CD14-positive monocyte (primary cell): ENCODE measurements at regions not wholly inside any gene's neighbourhood (a gene's known extent, or its start where the extent isn't known, plus 50 kb on each side); places are given as distances from the start of the nearest gene placed in this dataset.

Source experiments
- DNase-seq, 3 donors: peaks; one replicate each; pipeline ENCODE4 v3.0.0-alpha.2; 2011 to 2022
- H2AFZ ChIP-seq: 2 replicates; pipeline ENCODE4 v1.6.0; 2012; ENCODE audit warnings: mild to moderate bottlenecking, low read depth, low read length, inconsistent platforms; ENCODE audit not compliant: insufficient read depth, poor library complexity, severe bottlenecking
- H3K27ac ChIP-seq, 2 donors: 1 replicate in 1 of 2; 2 replicates in 1 of 2; pipeline ENCODE4 v1.5.1; 2012 to 2013; ENCODE audit warnings: low read length in 2 of 2, control low read depth in 1 of 2, inconsistent platforms in 1 of 2, low read depth in 1 of 2, mild to moderate bottlenecking in 1 of 2
- H3K27me3 ChIP-seq, 2 donors: one replicate each; pipeline versions ENCODE4 v1.6.0 to v1.6.1; 2011 to 2013; ENCODE audit warnings: low read length in 2 of 2; ENCODE audit not compliant: control insufficient read depth in 2 of 2, insufficient read depth in 2 of 2
- H3K36me3 ChIP-seq, 2 donors: replicated peaks in 1 of 2; 1 replicate in 1 of 2; 2 replicates in 1 of 2; pipeline versions ENCODE4 v1.5.1 to v1.6.1; 2012 to 2013; ENCODE audit warnings: low read length in 2 of 2, control low read depth in 1 of 2, inconsistent platforms in 1 of 2, mild to moderate bottlenecking in 1 of 2; ENCODE audit not compliant: insufficient read depth in 2 of 2, control insufficient read depth in 1 of 2
- H3K4me1 ChIP-seq, 2 donors: 1 replicate in 1 of 2; 2 replicates in 1 of 2; pipeline versions ENCODE4 v1.5.1 to v1.6.1; 2012 to 2013; ENCODE audit warnings: low read length in 2 of 2, control low read depth in 1 of 2, inconsistent platforms in 1 of 2, mild to moderate bottlenecking in 1 of 2, moderate library complexity in 1 of 2; ENCODE audit not compliant: insufficient read depth in 2 of 2, control insufficient read depth in 1 of 2
- H3K4me2 ChIP-seq: replicated peaks from 2 replicates; pipeline ENCODE3; 2012; ENCODE audit warnings: low read length, moderate library complexity, mild to moderate bottlenecking; ENCODE audit not compliant: poor library complexity, severe bottlenecking; ENCODE audit errors: extremely low read depth
- H3K4me3 ChIP-seq, 3 experiments: fragments of 200-600 bp in 1 of 3; sonication (generic) in 1 of 3; replicated peaks in 1 of 3; 1 replicate in 2 of 3; 2 replicates in 1 of 3; pipeline ENCODE4 v1.5.1; 2011 to 2013; ENCODE audit warnings: low read length in 3 of 3, mild to moderate bottlenecking in 3 of 3, control low read depth in 2 of 3, low read depth in 2 of 3, inconsistent platforms in 1 of 3, moderate library complexity in 1 of 3
- H3K79me2 ChIP-seq: 2 replicates; pipeline ENCODE4 v1.6.0; 2012; ENCODE audit warnings: mild to moderate bottlenecking, control low read depth, inconsistent platforms, low read length, moderate library complexity; ENCODE audit not compliant: insufficient read depth
- H3K9ac ChIP-seq: 2 replicates; pipeline ENCODE4 v1.6.0; 2017; ENCODE audit warnings: low read length, mild to moderate bottlenecking; ENCODE audit not compliant: insufficient read depth, poor library complexity, severe bottlenecking
- H3K9me3 ChIP-seq, 2 donors: replicated peaks in 1 of 2; 1 replicate in 1 of 2; 2 replicates in 1 of 2; pipeline versions ENCODE4 v1.5.1 to v1.6.1; 2012 to 2013; ENCODE audit warnings: low read length in 2 of 2, control low read depth in 1 of 2; ENCODE audit not compliant: control insufficient read depth in 1 of 2, insufficient read depth in 1 of 2
- H4K20me1 ChIP-seq: 2 replicates; pipeline ENCODE4 v1.6.0; 2012; ENCODE audit warnings: mild to moderate bottlenecking, low read length, control low read depth, moderate library complexity; ENCODE audit not compliant: insufficient read depth
- H3K27ac Mint-ChIP-seq, 7 donors: one replicate each; pipeline ENCODE4 v1.8.0; 2020; ENCODE audit warnings: mild to moderate bottlenecking in 7 of 7, mixed read lengths in 7 of 7, moderate library complexity in 6 of 7, inconsistent platforms in 2 of 7
- H3K27me3 Mint-ChIP-seq, 3 donors: one replicate each; pipeline ENCODE4 v1.8.0; 2021 to 2022; ENCODE audit warnings: low read depth in 3 of 3, mild to moderate bottlenecking in 3 of 3, mixed read lengths in 3 of 3, moderate library complexity in 3 of 3, inconsistent platforms in 1 of 3
- H3K36me3 Mint-ChIP-seq, 2 donors: one replicate each; pipeline ENCODE4 v1.8.0; 2020; ENCODE audit warnings: mixed read lengths in 2 of 2, inconsistent platforms in 1 of 2, mild to moderate bottlenecking in 1 of 2
- H3K4me1 Mint-ChIP-seq: one replicate; pipeline ENCODE4 v1.8.0; 2020; ENCODE audit warnings: mild to moderate bottlenecking, mixed read lengths
- H3K4me3 Mint-ChIP-seq, 2 donors: one replicate each; pipeline ENCODE4 v1.8.0; 2020; ENCODE audit warnings: mild to moderate bottlenecking in 2 of 2, mixed read lengths in 2 of 2, moderate library complexity in 1 of 2
- H3K9me3 Mint-ChIP-seq, 7 donors: one replicate each; pipeline ENCODE4 v1.8.0; 2020 to 2022; ENCODE audit warnings: mixed read lengths in 7 of 7, mild to moderate bottlenecking in 6 of 7, moderate library complexity in 6 of 7, inconsistent platforms in 2 of 7
- CTCF ChIP-seq: fragments of 200-600 bp; IDR thresholded peaks from one replicate; pipeline ENCODE4 v1.8.0; 2022; ENCODE audit warnings: antibody characterized with exemption, mild to moderate bottlenecking
- WGBS: methylation state at CpG from one replicate; pipeline ENCODE4 v1.1.5; 2013; ENCODE audit warnings: missing lambda C conversion rate; ENCODE audit not compliant: insufficient coverage; 5-methylcytosine and 5-hydroxymethylcytosine counted together
- intact Hi-C, 2 donors: fragments of 100-400 bp; cut with micrococcal nuclease; formaldehyde crosslinking; loops; one replicate each; pipeline versions ENCODE4 v1.15.0 to v1.15.1; 2023

GRCh38 chr11:39810358-39810757 is 1649.1 kb downstream of the LRRC4C start:
- Histone ChIP-seq H3K36me3 (no peaks in the 10 kb centered on the region), H2AFZ (no peak overlapping the region), H3K79me2 (no peaks in the 10 kb centered on the region), H3K27me3 (no peaks in the 10 kb centered on the region), H3K9ac (no peak overlapping the region), H3K4me3 (no peak overlapping the region), H3K4me2 (no peak overlapping the region), H3K4me1 (no peaks in the 10 kb centered on the region), H3K27ac (no peak overlapping the region), H4K20me1 (no peaks in the 10 kb centered on the region), H3K9me3 (peaks cover 4 to 19% of the 10 kb centered on the region in 2 donors)
- TF ChIP-seq CTCF, result no peak
- intact Hi-C loops, result no loop called here
- H3K27me3 Mint-ChIP-seq, result no peaks in the 10 kb centered on the region
- H3K27ac Mint-ChIP-seq, result no peak overlapping the region
- H3K4me3 Mint-ChIP-seq, result no peak overlapping the region
- H3K4me1 Mint-ChIP-seq, result no peaks in the 10 kb centered on the region
- peaks cover 12 to 24% (median 20%) of the 10 kb centered on the region in 7 donors for H3K9me3 Mint-ChIP-seq
- H3K36me3 Mint-ChIP-seq, result no peaks in the 10 kb centered on the region
- WGBS, result 77% methylated on average over 3 of the region's 4 CpGs
- no peak for DNase-seq

- 89% methylated on average over 1 of the region's 1 CpG for WGBS
- H3K4me1 Mint-ChIP-seq, result no peaks in the 10 kb centered on the region
- H3K9me3 ChIP-seq, result peaks cover 4 to 19% of the 10 kb centered on the region in 2 donors
Observed at GRCh38 chr11:39809833-39810232, 1649.6 kb downstream of the LRRC4C start.

More at GRCh38 chr11:39809833-39810232, 1649.6 kb downstream of the LRRC4C start:
- no peaks in the 10 kb centered on the region for H4K20me1 ChIP-seq
- Mint-ChIP-seq H3K9me3 (peaks cover 11 to 24% (median 18%) of the 10 kb centered on the region in 7 donors), H3K27ac (no peak overlapping the region), H3K27me3 (no peaks in the 10 kb centered on the region), H3K4me3 (no peak overlapping the region), H3K36me3 (no peaks in the 10 kb centered on the region)
- intact Hi-C loops, result no loop called here
- H3K4me3 ChIP-seq, result no peak overlapping the region
- no peaks in the 10 kb centered on the region for H3K36me3 ChIP-seq
- H3K79me2 ChIP-seq, result no peaks in the 10 kb centered on the region
- no peak overlapping the region for H3K4me2 ChIP-seq
- H3K4me1 ChIP-seq, result no peaks in the 10 kb centered on the region
- no peak overlapping the region for H2AFZ ChIP-seq
- DNase-seq, result no peak
- no peak overlapping the region for H3K9ac ChIP-seq
- TF ChIP-seq CTCF, result no peak
- no peak overlapping the region for H3K27ac ChIP-seq
- H3K27me3 ChIP-seq, result no peaks in the 10 kb centered on the region
